ENCODE measurements at regions not wholly inside any gene's neighbourhood (a gene's known extent, or its start where the extent isn't known, plus 50 kb on each side); places are given as distances from the start of the nearest gene placed in this dataset.

DNA sequence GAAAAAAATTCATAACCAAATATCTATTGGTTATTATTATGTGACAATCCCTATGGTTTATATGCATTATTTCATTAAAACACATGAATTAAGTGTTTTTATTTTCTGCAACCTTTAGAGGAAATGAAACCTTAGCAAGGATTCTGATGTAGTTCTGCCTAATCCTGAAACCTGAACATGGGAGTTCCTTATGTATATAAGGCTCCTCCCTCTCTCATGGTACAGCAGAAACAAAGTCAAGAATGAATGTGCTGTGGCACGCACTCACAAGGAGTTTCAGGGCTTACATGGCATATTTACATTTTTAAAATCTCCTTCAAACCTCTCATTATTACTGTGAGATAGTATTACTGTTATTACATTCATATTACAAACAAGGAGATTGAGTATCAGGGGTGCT, 426.4 kb upstream of the CITED2 start:
- DNase-seq = no peak
- Histone ChIP-seq H3K9ac (ENCODE audit: low read length) (no peak overlapping the region), H3K14ac (ENCODE audit: low read length in 2 of 2) (no peak overlapping the region), H3K18ac (ENCODE audit: low read depth in 1 of 2, low read length in 2 of 2) (no peak overlapping the region), H2AFZ (ENCODE audit: low read depth, low read length) (no peak overlapping the region), H4K91ac (ENCODE audit: low read length) (no peak overlapping the region), H3K27me3 (ENCODE audit: control insufficient read depth in 1 of 2, insufficient read depth in 1 of 2, low read length in 2 of 2) (no peaks in the 10 kb centered on the region), H2BK15ac (ENCODE audit: low read depth, poor library complexity, severe bottlenecking) (no peak overlapping the region), H2BK120ac (ENCODE audit: low read depth, low read length) (no peak overlapping the region), H4K8ac (ENCODE audit: low read length) (no peak overlapping the region), H3K4ac (ENCODE audit: low read depth in 1 of 2, low read length in 2 of 2) (no peak overlapping the region), H2BK12ac (ENCODE audit: low read length in 2 of 2) (no peak overlapping the region), H3K23ac (ENCODE audit: low read length in 2 of 2) (no peak overlapping the region), H2BK5ac (ENCODE audit: low read depth, low read length, poor library complexity, severe bottlenecking) (no peak overlapping the region), H3K4me1 (ENCODE audit: control insufficient read depth, insufficient read depth, low read depth, low read length) (no peaks in the 10 kb centered on the region), H2AK5ac (ENCODE audit: low read length, severe bottlenecking) (no peak overlapping the region), H3K79me1 (replicated peaks; ENCODE audit: low read length, poor library complexity, severe bottlenecking) (no peaks in the 10 kb centered on the region), H3K4me3 (ENCODE audit: insufficient read depth in 1 of 2, low read depth in 1 of 2, low read length in 2 of 2) (no peak overlapping the region), H3K36me3 (ENCODE audit: control insufficient read depth in 1 of 2, insufficient read depth in 2 of 2, low read depth in 1 of 2, low read length in 2 of 2) (no peaks in the 10 kb centered on the region), H3K27ac (ENCODE audit: low read length, poor library complexity, severe bottlenecking) (no peak overlapping the region), H3K9me3 (ENCODE audit: control insufficient read depth, low read length) (peaks cover 6% of the 10 kb centered on the region), H3K4me2 (ENCODE audit: low read length, poor library complexity, severe bottlenecking) (no peak overlapping the region)
- WGBS = no CpG with 5 or more reads among the region's 1 CpG

GRCh38 chr6:139790527-139790926, 416.1 kb upstream of the CITED2 start:
- no peak overlapping the region for H3K4me2 ChIP-seq (ENCODE audit: low read length, poor library complexity, severe bottlenecking)
- H3K9ac ChIP-seq (ENCODE audit: low read length) = no peak overlapping the region
- H3K79me1 ChIP-seq (replicated peaks; ENCODE audit: low read length, poor library complexity, severe bottlenecking) = no peaks in the 10 kb centered on the region
- no peak overlapping the region for H2BK12ac ChIP-seq (ENCODE audit: low read length in 2 of 2)
- H2BK120ac ChIP-seq (ENCODE audit: low read depth, low read length) = no peak overlapping the region
- no peak overlapping the region for H2AFZ ChIP-seq (ENCODE audit: low read depth, low read length)
- H3K18ac ChIP-seq (ENCODE audit: low read depth in 1 of 2, low read length in 2 of 2) = no peak overlapping the region
- H3K36me3 ChIP-seq (ENCODE audit: control insufficient read depth in 1 of 2, insufficient read depth in 2 of 2, low read depth in 1 of 2, low read length in 2 of 2) = no peaks in the 10 kb centered on the region
- no peak overlapping the region for H2BK5ac ChIP-seq (ENCODE audit: low read depth, low read length, poor library complexity, severe bottlenecking)
- no peak overlapping the region for H3K14ac ChIP-seq (ENCODE audit: low read length in 2 of 2)
- H3K4ac ChIP-seq (ENCODE audit: low read depth in 1 of 2, low read length in 2 of 2) = no peak overlapping the region
- H4K8ac ChIP-seq (ENCODE audit: low read length) = no peak overlapping the region
- no peak overlapping the region for H2BK15ac ChIP-seq (ENCODE audit: low read depth, poor library complexity, severe bottlenecking)
- H3K27ac ChIP-seq (ENCODE audit: low read length, poor library complexity, severe bottlenecking) = no peak overlapping the region
- no peak overlapping the region for H3K23ac ChIP-seq (ENCODE audit: low read length in 2 of 2)
- H3K27me3 ChIP-seq (ENCODE audit: control insufficient read depth in 1 of 2, insufficient read depth in 1 of 2, low read length in 2 of 2) = no peaks in the 10 kb centered on the region
- H3K9me3 ChIP-seq (ENCODE audit: control insufficient read depth, low read length) = peaks cover 18% of the 10 kb centered on the region
- H3K4me1 ChIP-seq (ENCODE audit: control insufficient read depth, insufficient read depth, low read depth, low read length) = no peaks in the 10 kb centered on the region
- DNase-seq = no peak
- no peak overlapping the region for H3K4me3 ChIP-seq (ENCODE audit: insufficient read depth in 1 of 2, low read depth in 1 of 2, low read length in 2 of 2)
- WGBS = 80% methylated on average over 1 of the region's 1 CpG
- H4K91ac ChIP-seq (ENCODE audit: low read length) = no peak overlapping the region
- H2AK5ac ChIP-seq (ENCODE audit: low read length, severe bottlenecking) = no peak overlapping the region

GRCh38 chr6:139784222-139784769, 409.8 kb upstream of the CITED2 start:
- no peak overlapping the region for H2BK12ac ChIP-seq (ENCODE audit: low read length in 2 of 2)
- no peak overlapping the region for H2BK5ac ChIP-seq (ENCODE audit: low read depth, low read length, poor library complexity, severe bottlenecking)
- no peak overlapping the region for H4K8ac ChIP-seq (ENCODE audit: low read length)
- no peak overlapping the region for H3K9ac ChIP-seq (ENCODE audit: low read length)
- H3K18ac ChIP-seq (ENCODE audit: low read depth in 1 of 2, low read length in 2 of 2) = no peak overlapping the region
- H3K27me3 ChIP-seq (ENCODE audit: control insufficient read depth in 1 of 2, insufficient read depth in 1 of 2, low read length in 2 of 2) = no peaks in the 10 kb centered on the region
- no peak overlapping the region for H3K4ac ChIP-seq (ENCODE audit: low read depth in 1 of 2, low read length in 2 of 2)
- H3K27ac ChIP-seq (ENCODE audit: low read length, poor library complexity, severe bottlenecking) = no peak overlapping the region
- H3K9me3 ChIP-seq (ENCODE audit: control insufficient read depth, low read length) = peaks cover 47% of the 10 kb centered on the region
- DNase-seq = no peak
- peak overlapping the region in 1 of 2 experiments; percentile 39 for H3K4me3 ChIP-seq (ENCODE audit: insufficient read depth in 1 of 2, low read depth in 1 of 2, low read length in 2 of 2)
- WGBS = 100% methylated on average over 1 of the region's 2 CpGs
- no peak overlapping the region for H4K91ac ChIP-seq (ENCODE audit: low read length)
- no peak overlapping the region for H3K4me2 ChIP-seq (ENCODE audit: low read length, poor library complexity, severe bottlenecking)
- no peak overlapping the region for H3K23ac ChIP-seq (ENCODE audit: low read length in 2 of 2)
- no peak overlapping the region for H2BK15ac ChIP-seq (ENCODE audit: low read depth, poor library complexity, severe bottlenecking)
- H2BK120ac ChIP-seq (ENCODE audit: low read depth, low read length) = no peak overlapping the region
- H3K79me1 ChIP-seq (replicated peaks; ENCODE audit: low read length, poor library complexity, severe bottlenecking) = no peaks in the 10 kb centered on the region
- H3K14ac ChIP-seq (ENCODE audit: low read length in 2 of 2) = no peak overlapping the region
- H3K36me3 ChIP-seq (ENCODE audit: control insufficient read depth in 1 of 2, insufficient read depth in 2 of 2, low read depth in 1 of 2, low read length in 2 of 2) = no peaks in the 10 kb centered on the region
- H2AK5ac ChIP-seq (ENCODE audit: low read length, severe bottlenecking) = no peak overlapping the region
- peaks cover 2% of the 10 kb centered on the region for H3K4me1 ChIP-seq (ENCODE audit: control insufficient read depth, insufficient read depth, low read depth, low read length)
- no peak overlapping the region for H2AFZ ChIP-seq (ENCODE audit: low read depth, low read length)

GRCh38 chr6:139779988-139780774, 405.7 kb upstream of the CITED2 start:
- Histone ChIP-seq H3K4me1 (ENCODE audit: control insufficient read depth, insufficient read depth, low read depth, low read length) (peaks cover 6% of the 10 kb centered on the region), H3K27ac (ENCODE audit: low read length, poor library complexity, severe bottlenecking) (no peak overlapping the region), H3K14ac (ENCODE audit: low read length in 2 of 2) (peak overlapping the region in 1 of 2 experiments; percentile 41), H3K4me3 (ENCODE audit: insufficient read depth in 1 of 2, low read depth in 1 of 2, low read length in 2 of 2) (no peak overlapping the region), H3K4ac (ENCODE audit: low read depth in 1 of 2, low read length in 2 of 2) (no peak overlapping the region), H4K91ac (ENCODE audit: low read length) (no peak overlapping the region), H2BK12ac (ENCODE audit: low read length in 2 of 2) (peak overlapping the region in 1 of 2 experiments; percentile 77), H3K9ac (ENCODE audit: low read length) (no peak overlapping the region), H3K4me2 (ENCODE audit: low read length, poor library complexity, severe bottlenecking) (no peak overlapping the region), H2BK15ac (ENCODE audit: low read depth, poor library complexity, severe bottlenecking) (no peak overlapping the region), H4K8ac (ENCODE audit: low read length) (no peak overlapping the region), H3K36me3 (ENCODE audit: control insufficient read depth in 1 of 2, insufficient read depth in 2 of 2, low read depth in 1 of 2, low read length in 2 of 2) (no peaks in the 10 kb centered on the region), H2BK120ac (ENCODE audit: low read depth, low read length) (no peak overlapping the region), H3K9me3 (ENCODE audit: control insufficient read depth, low read length) (peaks cover 25% of the 10 kb centered on the region), H3K27me3 (ENCODE audit: control insufficient read depth in 1 of 2, insufficient read depth in 1 of 2, low read length in 2 of 2) (no peaks in the 10 kb centered on the region), H3K18ac (ENCODE audit: low read depth in 1 of 2, low read length in 2 of 2) (no peak overlapping the region), H2AFZ (ENCODE audit: low read depth, low read length) (no peak overlapping the region), H2BK5ac (ENCODE audit: low read depth, low read length, poor library complexity, severe bottlenecking) (no peak overlapping the region), H2AK5ac (ENCODE audit: low read length, severe bottlenecking) (peak overlapping the region; percentile 21), H3K79me1 (replicated peaks; ENCODE audit: low read length, poor library complexity, severe bottlenecking) (no peaks in the 10 kb centered on the region), H3K23ac (ENCODE audit: low read length in 2 of 2) (no peak overlapping the region)
- 93% methylated on average over 8 of the region's 8 CpGs for WGBS
- DNase-seq = no peak
